HG03060 (cell line): ENCODE measurements at regions not wholly inside any gene's neighbourhood (a gene's known extent, or its start where the extent isn't known, plus 50 kb on each side); places are given as distances from the start of the nearest gene placed in this dataset.

Source experiments
- ATAC-seq: cut with Tn5 transposase; IDR thresholded peaks from one replicate; pipeline ENCODE4 v1.9.1; 2021; ENCODE audit warnings: low read depth, moderate number of reproducible peaks; ENCODE audit not compliant: unreplicated experiment

DNA sequence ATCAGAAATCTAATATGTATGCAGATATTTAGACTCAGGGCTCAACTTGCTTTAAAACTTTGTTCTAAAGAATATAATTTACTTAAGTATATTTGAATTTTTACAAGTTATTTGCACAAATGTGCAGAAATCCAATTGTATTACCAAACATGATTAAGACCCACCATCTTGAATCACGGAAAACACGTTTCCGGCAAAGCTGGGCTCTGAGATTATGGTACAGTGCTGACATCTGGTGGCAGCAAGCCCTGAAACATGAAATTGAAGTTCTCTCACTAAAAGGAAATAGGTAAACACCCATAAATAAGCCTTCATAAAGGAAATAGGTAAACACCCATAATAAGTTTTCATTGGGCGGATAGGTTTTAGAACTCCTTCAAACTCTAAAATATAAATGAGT is 98.3 kb upstream of the MAOA start:
- ATAC-seq: no peak

DNA sequence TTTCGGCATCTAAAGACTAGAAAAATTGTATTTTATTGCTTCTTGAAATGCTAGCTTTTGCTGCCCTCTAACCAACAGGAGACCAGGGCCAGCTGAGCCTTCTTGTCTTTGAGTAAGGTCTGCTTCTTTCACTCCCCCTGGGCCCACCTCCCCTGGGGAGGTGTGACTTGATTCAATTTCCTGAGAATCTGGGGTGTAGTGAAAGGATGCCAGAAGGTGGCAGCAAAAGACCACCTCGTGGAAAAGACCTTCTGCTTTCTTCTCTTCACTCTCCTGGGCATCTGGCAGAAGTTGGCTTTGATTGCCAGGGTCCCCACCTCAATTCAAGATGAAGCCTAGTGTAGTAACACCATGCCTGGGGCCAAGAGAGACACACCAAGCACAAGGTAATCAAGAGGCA is 96.5 kb upstream of the MAOA start:
- ATAC-seq: no peak

DNA sequence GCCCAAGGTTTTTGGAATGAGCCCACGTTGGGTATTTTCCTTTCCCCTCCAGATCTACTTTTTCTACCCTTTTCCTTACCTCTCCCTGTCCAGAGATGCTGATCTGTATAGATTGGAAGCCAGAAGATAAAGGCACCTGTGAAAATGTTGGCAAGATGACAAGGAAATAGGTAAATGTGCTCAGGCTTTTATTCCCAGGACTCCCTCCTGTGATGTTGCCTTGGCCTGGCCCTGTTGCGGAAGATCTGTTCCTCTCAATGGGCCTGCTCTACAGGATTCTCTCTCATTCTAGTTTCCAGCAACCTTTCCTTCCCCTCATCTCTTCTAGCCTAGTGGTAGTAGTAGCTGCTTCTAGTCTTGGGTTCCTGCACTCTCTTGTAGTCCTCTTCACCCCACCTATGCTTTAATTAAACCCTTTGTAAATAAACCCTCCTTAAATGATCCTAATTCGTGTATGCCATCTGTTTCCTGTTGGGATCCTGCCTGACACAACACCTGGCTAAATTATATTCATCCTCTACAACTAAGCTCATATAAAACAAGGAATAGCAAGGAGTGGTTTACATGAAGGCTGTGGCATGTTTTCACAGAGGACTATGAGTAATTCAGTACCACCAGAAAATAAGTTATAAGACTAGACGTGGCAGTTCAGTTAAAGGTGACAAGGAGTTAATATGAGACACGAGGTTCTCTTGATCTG is 95.7 kb upstream of the MAOA start:
- no peak for ATAC-seq

DNA sequence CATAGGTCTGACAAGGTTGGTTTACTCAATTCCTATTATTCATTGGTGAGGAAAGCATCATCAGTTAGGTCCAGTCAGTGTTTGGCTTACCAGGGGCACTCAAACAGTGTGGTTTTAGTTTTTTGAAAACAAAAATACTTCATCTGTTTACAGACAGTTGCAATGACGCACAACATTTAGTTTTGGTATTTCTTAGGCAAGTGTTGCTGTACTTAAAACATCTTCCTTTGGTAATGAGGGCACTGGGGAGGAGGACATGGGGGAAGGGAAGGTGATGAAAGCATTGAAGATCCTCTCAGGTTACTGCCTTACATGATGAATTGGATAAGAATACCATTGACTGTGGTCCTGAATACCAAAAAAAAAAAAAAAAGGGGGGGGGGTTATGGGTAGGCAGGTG is 93.7 kb upstream of the MAOA start:
- ATAC-seq: no peak

DNA sequence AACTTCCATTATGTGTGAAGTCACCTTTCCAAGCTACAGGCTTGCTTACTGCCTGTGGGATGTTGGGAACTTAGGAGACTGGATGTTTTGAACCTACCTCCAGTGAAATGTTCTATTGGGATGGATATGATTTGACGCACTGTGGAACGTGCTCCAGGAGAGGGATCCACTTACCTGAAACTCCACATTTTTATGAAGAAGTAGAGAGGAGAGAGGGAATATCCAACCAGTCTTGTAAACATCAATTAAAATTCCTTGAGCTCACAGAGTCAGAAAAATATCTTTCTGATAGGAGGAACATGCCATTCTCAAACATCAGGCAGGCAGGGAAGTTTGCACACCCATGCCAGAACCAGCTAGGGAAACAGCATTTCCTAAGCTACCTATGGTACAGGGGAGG is 91.1 kb upstream of the MAOA start:
- ATAC-seq: no peak

DNA sequence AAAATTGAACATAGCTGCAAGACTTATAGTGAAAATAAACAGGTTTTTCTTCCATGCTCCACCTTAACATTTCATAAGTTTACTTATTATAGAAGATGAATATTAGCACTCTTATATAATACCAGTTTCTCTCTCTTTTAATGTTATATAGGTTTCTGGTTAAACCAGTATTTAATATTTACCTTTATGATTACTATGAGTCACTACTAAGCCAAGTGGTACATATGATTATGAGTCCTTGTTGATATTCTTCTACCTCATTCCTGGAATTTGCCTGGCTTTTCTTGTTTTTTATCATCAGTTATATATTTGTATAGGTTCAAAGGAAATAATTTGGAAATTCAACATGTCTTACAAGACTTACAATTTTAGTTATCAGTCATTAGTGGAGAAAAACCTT is 89.9 kb upstream of the MAOA start:
- no peak for ATAC-seq

DNA sequence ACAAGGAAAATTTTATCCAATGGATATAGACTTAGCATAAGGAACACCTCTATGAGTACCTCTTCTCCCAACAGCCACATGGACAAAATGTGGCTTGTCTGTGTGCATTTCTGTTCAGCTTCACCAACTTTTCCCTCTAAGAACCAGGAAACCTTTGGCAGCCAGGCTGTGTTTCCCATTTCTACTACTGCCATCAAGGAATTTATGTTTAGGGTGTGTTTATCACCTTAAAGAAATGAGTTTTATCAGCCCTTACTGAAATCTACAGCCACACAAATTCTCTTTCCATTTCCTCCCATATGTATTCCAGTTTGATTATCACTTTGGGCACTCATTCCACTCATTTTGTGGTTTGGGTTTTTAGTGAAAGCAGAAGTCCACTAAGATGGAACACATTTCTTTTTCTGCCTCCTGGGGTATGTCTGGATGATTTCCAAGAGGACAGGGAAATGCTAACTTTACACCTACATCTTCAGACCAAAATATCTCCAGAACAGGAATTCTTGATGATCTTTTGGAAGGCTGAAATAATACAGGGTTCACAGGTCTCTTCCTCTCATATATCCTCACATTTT is 82.6 kb upstream of the MAOA start:
- ATAC-seq: no peak

DNA sequence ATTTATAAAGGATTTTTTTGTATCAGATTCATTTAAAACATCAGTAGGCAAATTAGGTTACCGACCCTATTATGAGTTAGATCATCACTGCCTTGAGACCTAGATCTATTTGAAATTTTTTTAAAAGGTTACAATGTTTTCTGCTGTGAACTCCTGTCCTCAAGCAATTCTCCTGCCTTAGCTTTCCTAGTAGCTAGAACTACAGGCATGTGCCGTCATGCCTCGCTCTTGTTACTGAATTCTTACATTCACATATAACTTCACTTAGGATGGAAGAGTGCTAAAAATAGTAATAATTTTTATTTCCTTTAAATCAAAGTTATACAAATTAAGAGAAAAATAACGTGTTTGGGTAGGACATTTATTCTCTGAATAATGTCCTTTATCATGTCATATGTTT is 75.5 kb upstream of the MAOA start:
- no peak for ATAC-seq

DNA sequence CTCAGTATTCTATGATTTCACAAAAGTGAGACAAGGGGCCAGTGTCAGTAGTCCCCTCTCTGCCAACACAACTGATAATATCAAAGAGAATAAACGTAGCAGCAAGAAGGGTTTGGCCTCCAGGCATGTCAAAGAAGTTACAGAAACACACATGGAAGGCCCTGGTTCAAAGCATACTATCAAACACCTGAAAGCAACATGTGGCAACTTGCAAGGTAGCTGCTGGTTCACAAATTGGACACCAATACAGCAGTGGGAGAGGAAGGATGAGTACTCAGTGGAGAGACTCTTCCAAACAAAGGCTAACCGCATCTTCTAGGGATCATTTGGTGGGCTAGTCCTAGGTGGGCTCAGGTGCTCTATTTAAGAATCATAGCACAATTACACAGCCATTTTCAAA is 74.9 kb upstream of the MAOA start:
- ATAC-seq: no peak

DNA sequence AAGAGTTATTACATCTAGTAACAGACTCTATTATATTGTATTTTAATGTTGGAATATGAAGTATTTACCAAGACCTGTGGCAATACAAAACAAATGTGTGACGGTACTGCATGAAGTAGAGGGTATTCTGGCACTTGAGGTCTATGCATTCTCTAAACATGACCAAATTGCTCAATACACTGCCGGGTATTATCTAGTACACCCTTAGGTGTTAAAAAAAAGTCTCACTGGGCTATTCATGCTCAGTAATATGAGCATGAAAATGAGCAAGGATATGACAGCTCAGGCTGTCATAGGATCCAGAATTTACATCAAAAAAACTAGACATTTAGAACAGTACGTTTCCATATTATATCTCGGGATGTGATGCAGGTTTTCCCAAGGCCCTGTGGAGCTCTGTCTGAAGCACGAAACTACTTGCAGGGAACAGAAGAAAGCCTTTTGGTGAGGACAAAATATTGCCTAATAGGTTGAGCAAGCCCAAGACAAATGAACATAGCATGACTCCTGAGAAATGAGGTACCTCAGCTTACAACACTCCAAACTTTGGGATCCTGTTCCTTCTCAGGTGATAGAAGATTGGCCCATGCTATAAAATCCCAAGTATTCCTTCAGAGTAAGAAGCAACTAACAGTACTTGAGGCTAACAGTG is 74.1 kb upstream of the MAOA start:
- no peak for ATAC-seq

DNA sequence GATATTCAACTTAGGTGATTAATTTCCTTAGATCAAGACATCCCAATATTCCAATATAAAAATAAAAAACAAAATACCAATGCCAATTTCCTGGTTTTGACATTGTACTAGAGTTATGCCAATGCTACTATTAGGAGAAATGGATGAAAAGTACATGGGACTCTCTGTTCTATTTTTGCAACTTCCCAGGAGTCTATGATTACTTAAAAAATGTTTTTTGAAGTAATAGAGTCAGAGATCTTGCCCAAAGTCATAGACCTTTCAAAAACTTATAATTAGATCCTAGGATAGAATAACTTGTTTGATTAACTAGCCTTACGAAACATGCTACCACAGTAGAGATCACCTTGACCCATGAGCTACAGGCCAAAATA is 73.6 kb upstream of the MAOA start:
- no peak for ATAC-seq

DNA sequence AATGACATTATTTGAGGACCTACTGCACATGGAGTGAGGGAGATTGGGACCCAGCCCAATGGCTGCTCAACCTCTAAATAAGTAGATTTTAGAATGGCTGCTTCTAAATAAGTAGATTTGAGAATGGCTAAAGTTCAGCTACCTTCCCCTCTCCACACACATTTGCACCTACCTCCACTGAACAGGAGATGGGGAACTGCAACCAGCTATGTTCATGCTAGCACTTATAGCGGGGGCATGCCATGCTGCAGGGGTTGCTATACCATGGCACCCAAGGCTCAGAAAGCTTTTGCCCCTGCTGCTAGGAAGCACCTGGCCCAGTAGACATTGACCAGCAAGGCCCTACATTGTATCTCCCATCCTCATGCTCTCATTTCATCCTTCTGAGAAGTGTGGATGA is 70.2 kb upstream of the MAOA start:
- ATAC-seq: no peak

DNA sequence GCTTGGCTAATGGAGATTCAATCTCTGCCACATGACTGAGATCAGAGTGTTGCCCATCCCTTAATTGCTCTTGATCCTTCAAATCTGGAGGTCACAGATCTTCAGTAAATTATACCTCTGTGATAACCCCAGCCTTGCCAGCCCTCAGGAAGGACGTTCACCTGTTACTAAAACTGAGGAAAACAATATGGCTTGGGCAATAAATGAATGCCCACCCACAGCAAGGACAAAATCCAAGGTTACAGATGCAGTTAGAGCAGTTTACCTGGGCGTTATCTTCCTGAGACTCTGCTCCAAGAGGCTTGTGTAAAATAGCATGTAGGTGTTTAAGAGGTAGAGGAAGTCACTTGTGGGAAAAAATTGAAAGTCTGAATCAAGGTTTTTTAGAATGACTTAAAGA is 69.3 kb upstream of the MAOA start:
- no peak for ATAC-seq

DNA sequence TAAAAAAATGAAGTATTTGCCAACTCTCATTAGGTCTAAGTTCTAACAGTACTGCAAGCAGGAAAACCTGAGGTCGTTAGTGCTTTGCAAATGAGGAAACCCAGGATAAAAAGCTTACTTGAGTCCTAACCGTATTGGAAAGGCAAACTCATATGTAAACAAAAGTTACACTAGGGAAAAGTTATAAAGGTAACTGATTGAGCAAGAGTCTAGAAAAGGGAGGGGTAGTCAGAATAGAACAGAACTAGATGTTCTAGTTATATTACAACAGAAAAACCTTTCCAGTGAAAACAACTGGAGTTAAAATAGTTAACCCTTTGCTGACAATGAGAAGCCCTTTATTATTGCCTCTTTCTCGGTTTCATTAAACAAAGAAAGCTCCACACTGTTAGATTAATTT is 66.4 kb upstream of the MAOA start:
- no peak for ATAC-seq

DNA sequence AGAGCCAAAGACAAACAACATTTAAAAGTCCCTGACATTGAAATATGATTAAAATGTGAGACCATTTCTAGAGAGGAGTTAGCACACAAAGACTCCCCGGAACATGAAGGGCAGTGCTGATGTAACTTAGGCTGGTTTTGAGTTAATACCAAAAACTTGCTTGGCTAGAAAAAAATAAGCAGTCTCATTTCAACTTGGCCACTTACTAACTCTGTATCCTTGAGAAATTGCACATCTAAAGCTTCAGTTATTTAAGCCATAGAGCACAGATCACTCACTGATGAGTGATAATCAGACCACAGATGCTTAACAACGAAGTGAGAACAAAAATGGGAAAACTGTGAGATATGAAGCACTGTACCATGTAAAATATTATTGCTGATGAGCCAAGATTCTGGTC is 65.9 kb upstream of the MAOA start:
- ATAC-seq: no peak

DNA sequence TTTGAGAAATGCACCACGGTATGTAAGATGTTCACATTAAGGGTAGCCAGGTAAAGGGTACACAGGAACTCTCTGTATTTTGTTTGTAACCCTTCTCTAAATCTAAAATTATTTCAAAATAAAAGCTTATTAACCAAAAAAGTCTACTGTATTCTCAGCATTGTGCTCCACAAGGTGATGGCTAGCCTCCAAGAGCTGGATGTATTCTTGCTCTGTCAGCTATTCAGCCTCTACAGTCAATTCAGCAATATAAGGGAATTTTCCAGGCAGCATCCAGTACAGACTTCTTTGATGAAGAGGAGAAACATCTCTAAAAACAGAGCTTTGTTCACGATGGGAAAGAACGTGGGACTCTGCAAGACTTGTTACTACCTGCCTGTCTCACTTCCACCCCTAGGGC is 63.5 kb upstream of the MAOA start:
- no peak for ATAC-seq

DNA sequence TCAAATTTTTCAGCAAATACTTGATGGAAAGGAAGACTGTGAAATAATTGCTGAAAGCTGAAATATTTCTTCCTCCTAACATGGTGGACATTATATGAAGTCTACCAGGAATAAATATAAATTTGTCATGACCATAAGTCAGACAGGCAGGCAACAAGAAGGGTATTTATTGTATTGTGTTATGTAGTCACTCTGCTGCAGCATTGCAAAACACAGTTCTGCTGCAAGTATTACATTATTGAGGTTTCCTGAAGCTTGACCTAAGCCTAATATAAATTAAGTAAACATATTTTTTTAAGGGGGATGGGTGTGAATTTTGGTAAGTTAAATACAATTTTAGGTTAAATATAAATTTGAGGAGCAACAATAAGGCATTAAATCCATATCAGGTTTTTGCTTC is 60.2 kb upstream of the MAOA start:
- no peak for ATAC-seq

DNA sequence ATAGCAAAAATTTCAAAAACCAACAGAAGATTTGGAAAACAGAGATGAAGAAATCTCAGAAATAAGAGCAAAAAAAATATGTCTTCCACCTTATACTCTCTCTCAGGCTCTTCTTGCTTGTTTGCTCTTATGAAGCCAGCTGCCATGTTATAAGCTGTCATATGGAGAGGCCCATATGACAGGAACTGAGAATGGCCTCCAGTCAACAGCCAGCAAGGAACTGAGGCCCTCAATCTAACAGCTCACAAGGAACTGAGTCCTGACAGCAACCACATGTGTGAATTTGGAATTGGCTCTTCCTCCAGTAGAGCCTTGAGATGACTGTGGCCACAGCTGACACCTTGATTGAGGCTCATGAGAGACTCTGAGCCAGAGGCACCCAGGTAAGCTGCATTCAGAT is 51.3 kb upstream of the MAOA start:
- no peak for ATAC-seq

DNA sequence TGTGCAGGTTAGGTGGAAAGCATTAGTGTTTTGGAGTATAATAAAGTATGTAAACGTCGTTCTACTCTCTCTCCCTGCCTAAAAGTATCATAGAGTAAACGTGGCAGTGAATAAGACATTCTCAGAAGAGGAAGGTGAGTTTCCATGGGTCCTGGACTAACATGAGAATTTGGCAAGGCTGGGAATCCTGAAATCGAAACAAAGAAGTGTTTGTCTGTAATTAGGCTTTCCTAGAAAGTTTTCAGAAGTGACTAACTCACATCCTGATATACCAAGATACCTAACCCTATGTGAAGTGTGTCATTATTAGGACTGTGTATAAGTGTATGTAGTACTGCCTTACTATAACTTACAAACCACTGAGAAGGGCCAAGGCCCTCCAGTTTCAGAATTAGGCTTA is 50.7 kb upstream of the MAOA start:
- ATAC-seq: no peak
